ENCODE measurements at regions not wholly inside any gene's neighbourhood (a gene's known extent, or its start where the extent isn't known, plus 50 kb on each side); places are given as distances from the start of the nearest gene placed in this dataset.

DNA sequence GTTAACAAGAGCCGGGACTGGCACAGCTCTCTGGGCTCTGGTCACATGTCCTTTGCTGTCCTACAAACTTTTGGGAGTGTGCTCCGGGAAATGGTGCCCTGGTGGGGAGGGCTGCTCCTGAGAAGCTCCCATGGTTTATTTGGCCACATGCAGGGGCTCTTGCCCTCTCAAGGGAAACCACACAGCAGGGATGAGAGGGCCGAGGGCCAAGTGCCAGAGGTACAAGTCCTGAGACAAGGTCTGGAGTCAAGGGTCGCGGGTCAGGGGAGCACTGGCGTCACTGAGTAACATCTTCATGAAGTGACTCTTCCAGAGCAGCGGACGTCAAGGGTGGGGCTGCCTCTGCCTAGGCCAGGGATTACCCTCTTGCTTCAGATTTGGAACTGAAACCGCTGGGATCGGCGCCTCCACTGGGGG lies 1160.6 kb downstream of the TBC1D22A start:
- TF ChIP-seq, protein P1, sequence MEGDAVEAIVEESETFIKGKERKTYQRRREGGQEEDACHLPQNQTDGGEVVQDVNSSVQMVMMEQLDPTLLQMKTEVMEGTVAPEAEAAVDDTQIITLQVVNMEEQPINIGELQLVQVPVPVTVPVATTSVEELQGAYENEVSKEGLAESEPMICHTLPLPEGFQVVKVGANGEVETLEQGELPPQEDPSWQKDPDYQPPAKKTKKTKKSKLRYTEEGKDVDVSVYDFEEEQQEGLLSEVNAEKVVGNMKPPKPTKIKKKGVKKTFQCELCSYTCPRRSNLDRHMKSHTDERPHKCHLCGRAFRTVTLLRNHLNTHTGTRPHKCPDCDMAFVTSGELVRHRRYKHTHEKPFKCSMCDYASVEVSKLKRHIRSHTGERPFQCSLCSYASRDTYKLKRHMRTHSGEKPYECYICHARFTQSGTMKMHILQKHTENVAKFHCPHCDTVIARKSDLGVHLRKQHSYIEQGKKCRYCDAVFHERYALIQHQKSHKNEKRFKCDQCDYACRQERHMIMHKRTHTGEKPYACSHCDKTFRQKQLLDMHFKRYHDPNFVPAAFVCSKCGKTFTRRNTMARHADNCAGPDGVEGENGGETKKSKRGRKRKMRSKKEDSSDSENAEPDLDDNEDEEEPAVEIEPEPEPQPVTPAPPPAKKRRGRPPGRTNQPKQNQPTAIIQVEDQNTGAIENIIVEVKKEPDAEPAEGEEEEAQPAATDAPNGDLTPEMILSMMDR (IDR thresholded peaks at IDR 0.05 in 2 of 3, conservative IDR thresholded peaks at IDR 0.05 in 1 of 3; ENCODE audit: borderline replicate concordance in 1 of 3, insufficient read depth in 1 of 3, low read depth in 2 of 3, low read length in 2 of 3): no peak
- TF ChIP-seq, protein P2, sequence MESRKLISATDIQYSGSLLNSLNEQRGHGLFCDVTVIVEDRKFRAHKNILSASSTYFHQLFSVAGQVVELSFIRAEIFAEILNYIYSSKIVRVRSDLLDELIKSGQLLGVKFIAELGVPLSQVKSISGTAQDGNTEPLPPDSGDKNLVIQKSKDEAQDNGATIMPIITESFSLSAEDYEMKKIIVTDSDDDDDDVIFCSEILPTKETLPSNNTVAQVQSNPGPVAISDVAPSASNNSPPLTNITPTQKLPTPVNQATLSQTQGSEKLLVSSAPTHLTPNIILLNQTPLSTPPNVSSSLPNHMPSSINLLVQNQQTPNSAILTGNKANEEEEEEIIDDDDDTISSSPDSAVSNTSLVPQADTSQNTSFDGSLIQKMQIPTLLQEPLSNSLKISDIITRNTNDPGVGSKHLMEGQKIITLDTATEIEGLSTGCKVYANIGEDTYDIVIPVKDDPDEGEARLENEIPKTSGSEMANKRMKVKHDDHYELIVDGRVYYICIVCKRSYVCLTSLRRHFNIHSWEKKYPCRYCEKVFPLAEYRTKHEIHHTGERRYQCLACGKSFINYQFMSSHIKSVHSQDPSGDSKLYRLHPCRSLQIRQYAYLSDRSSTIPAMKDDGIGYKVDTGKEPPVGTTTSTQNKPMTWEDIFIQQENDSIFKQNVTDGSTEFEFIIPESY (IDR thresholded peaks at IDR 0.05; ENCODE audit: extremely low read depth, insufficient replicate concordance, low read length): no peak
- TF ChIP-seq EZH2 (IDR thresholded peaks at IDR 0.05) (no peak), FOSL1 (IDR thresholded peaks at IDR 0.05; ENCODE audit: low read depth) (no peak), POLR2AphosphoS5 (IDR thresholded peaks at IDR 0.05; ENCODE audit: low read depth, low read length) (no peak), EGR1 (IDR thresholded peaks at IDR 0.05; ENCODE audit: low read depth) (no peak)
- TF ChIP-seq, protein P3, sequence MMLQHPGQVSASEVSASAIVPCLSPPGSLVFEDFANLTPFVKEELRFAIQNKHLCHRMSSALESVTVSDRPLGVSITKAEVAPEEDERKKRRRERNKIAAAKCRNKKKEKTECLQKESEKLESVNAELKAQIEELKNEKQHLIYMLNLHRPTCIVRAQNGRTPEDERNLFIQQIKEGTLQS (IDR thresholded peaks at IDR 0.05): no peak
